K562 (cell line): ENCODE measurements at regions not wholly inside any gene's neighbourhood (a gene's known extent, or its start where the extent isn't known, plus 50 kb on each side); places are given as distances from the start of the nearest gene placed in this dataset.

Experiments used
- ATAC-seq: fragments of 200-7000 bp; cut with Tn5 transposase; 3 replicates; pipeline ENCODE4 v1.9.1; 2020; ENCODE audit warnings: moderate library complexity
- BruUV-seq: library from RNA; stranded (reverse); fragments of 400-500 nt; replicated peaks from 2 replicates; lab custom pipeline; 2021; lab: Mats Ljungman, UMichigan
- CTCF ChIA-PET: fragments of 300-600 bp; formaldehyde crosslinking; extraction: SDS; loops from one replicate; lab custom pipeline; 2021; ENCODE audit warnings: low intra/inter-chr PET ratio; lab: Yijun Ruan, JAX
- POLR2A ChIA-PET: fragments of 300-600, 350-650 bp; sonication (Branson Sonifier 250); formaldehyde crosslinking; extraction: SDS; loops from one replicate; lab custom pipeline; 2021; ENCODE audit warnings: antibody characterized with exemption, inconsistent platforms; lab: Yijun Ruan, JAX
- DNase-seq, 4 experiments: peaks; one replicate each; pipeline versions ENCODE4 v3.0.0 to v3.0.0-alpha.2; 2011 to 2018; ENCODE audit warnings: low spot score in 3 of 4, mixed read lengths in 3 of 4; ENCODE audit errors: extremely low read depth in 1 of 4
- FAIRE-seq: peaks from 2 replicates; lab custom pipeline; 2011; peaks lifted over from hg19 to GRCh38; lab: Jason Lieb, UNC
- H2AFZ ChIP-seq: 2 replicates; pipeline ENCODE4 v1.6.0; 2011; ENCODE audit warnings: low read depth, low read length, control low read depth, inconsistent platforms
- H3K27ac ChIP-seq: fragments of 200-600 bp; 3 replicates; pipeline ENCODE4 v1.8.0; 2011; ENCODE audit warnings: low read depth, mild to moderate bottlenecking, control low read depth, inconsistent platforms, low read length, moderate library complexity, mixed read lengths; ENCODE audit errors: extremely low read depth
- H3K27me3 ChIP-seq, 2 experiments: fragments of 300-600 bp in 1 of 2; 2 replicates in 1 of 2; 3 replicates in 1 of 2; pipeline versions ENCODE4 v1.6.0 to v1.8.0; 2011; ENCODE audit warnings: inconsistent platforms in 2 of 2, low read length in 2 of 2, mild to moderate bottlenecking in 1 of 2, mixed read lengths in 1 of 2, moderate library complexity in 1 of 2; ENCODE audit not compliant: control insufficient read depth in 2 of 2, insufficient read depth in 2 of 2
- H3K36me3 ChIP-seq: fragments of 300-600 bp; 3 replicates; pipeline ENCODE4 v1.8.0; 2011; ENCODE audit warnings: mild to moderate bottlenecking, low read length, inconsistent platforms; ENCODE audit not compliant: control insufficient read depth, insufficient read depth
- H3K4me1 ChIP-seq, 2 experiments: fragments of 200-600 bp in 1 of 2; replicated peaks in 1 of 2; 2 replicates in 1 of 2; 3 replicates in 1 of 2; pipeline versions ENCODE4 v1.5.1 to v1.8.0; 2011; ENCODE audit warnings: inconsistent platforms in 2 of 2, low read length in 2 of 2, mild to moderate bottlenecking in 1 of 2, mixed read lengths in 1 of 2, moderate library complexity in 1 of 2; ENCODE audit not compliant: control insufficient read depth in 2 of 2, insufficient read depth in 2 of 2
- H3K4me2 ChIP-seq: 2 replicates; pipeline ENCODE4 v1.6.1; 2011; ENCODE audit warnings: low read length, control low read depth, inconsistent platforms, mixed read lengths; ENCODE audit not compliant: insufficient read depth
- H3K4me3 ChIP-seq: fragments of 200-600 bp; sonication (generic), shearing (Covaris generic); 2 replicates; pipeline ENCODE4 v1.5.1; 2016; ENCODE audit warnings: control low read depth, inconsistent platforms
- H3K79me2 ChIP-seq: fragments of 200-600 bp; 3 replicates; pipeline ENCODE4 v1.8.0; 2011; ENCODE audit warnings: low read length, inconsistent platforms; ENCODE audit not compliant: control insufficient read depth, insufficient read depth
- H3K9ac ChIP-seq, 2 experiments: 2 replicates each; pipeline versions ENCODE4 v1.6.0 to v1.6.1; 2011; ENCODE audit warnings: low read depth in 2 of 2, low read length in 2 of 2, control low read depth in 1 of 2, inconsistent platforms in 1 of 2, mild to moderate bottlenecking in 1 of 2, mixed read lengths in 1 of 2; ENCODE audit not compliant: insufficient read depth in 1 of 2
- H3K9me1 ChIP-seq: one replicate; pipeline ENCODE4 v1.6.0; 2011; ENCODE audit warnings: inconsistent platforms, mild to moderate bottlenecking, low read length, moderate library complexity; ENCODE audit not compliant: control insufficient read depth, insufficient read depth
- H3K9me3 ChIP-seq: replicated peaks from 2 replicates; pipeline ENCODE4 v1.5.1; 2011; ENCODE audit warnings: low read depth, low read length, inconsistent platforms; ENCODE audit not compliant: control insufficient read depth, insufficient read depth
- H4K20me1 ChIP-seq: replicated peaks from 2 replicates; pipeline ENCODE4 v1.6.1; 2011; ENCODE audit warnings: low read length, inconsistent platforms, mixed read lengths; ENCODE audit not compliant: control insufficient read depth, insufficient read depth
- CBFB ChIP-seq: sonication (generic); formaldehyde crosslinking; IDR thresholded peaks from 2 replicates; pipeline ENCODE4 v1.4.0; 2020; ENCODE audit warnings: mild to moderate bottlenecking, missing genetic modification reagents
- MYBL2 ChIP-seq, 2 experiments: fragments of 450-650 bp in 1 of 2; sonication (generic) in 1 of 2; formaldehyde crosslinking in 1 of 2; IDR thresholded peaks; 2 replicates each; pipeline versions ENCODE4 v1.6.1 to v1.8.1; 2017 to 2022; ENCODE audit warnings: borderline replicate concordance in 1 of 2, inconsistent platforms in 1 of 2, low read depth in 1 of 2, mild to moderate bottlenecking in 1 of 2, missing genetic modification reagents in 1 of 2, moderate library complexity in 1 of 2
- PHF21A ChIP-seq: fragments of 450-650 bp; IDR thresholded peaks from 2 replicates; pipeline ENCODE4 v1.6.1; 2017; ENCODE audit warnings: low read depth, borderline replicate concordance
- TCFL5 ChIP-seq: fragments of 250-450 bp; sonication (Bioruptor Pico); conservative IDR thresholded peaks from 2 replicates; pipeline ENCODE4 v1.6.1; 2021; ENCODE audit warnings: mild to moderate bottlenecking, moderate library complexity, matching md5 sums
- TRIM25 ChIP-seq: fragments of 450-650 bp; IDR thresholded peaks from 2 replicates; pipeline ENCODE4 v1.7.0; 2016; ENCODE audit warnings: borderline replicate concordance
- ZBTB12 ChIP-seq: fragments of 250-450 bp; sonication (Bioruptor Pico); IDR thresholded peaks from 2 replicates; pipeline ENCODE4 v1.4.0; 2020
- WGBS: fragments of 100-300 bp; shearing (Covaris generic); methylation state at CpG from one replicate; pipeline ENCODE4 v1.1.6; 2016; ENCODE audit warnings: low coverage, mixed read lengths; ENCODE audit not compliant: insufficient coverage; ENCODE audit errors: missing lambda C conversion rate; 5-methylcytosine and 5-hydroxymethylcytosine counted together
- in situ Hi-C: fragments of 300-500 bp; cut with MboI; formaldehyde crosslinking; loops from 4 replicates; pipeline ENCODE4 v1.15.0; 2018; ENCODE audit warnings: inconsistent platforms, mixed read lengths
- intact Hi-C: fragments of 100-400 bp; cut with micrococcal nuclease; formaldehyde crosslinking; loops from 2 replicates; pipeline ENCODE4 v1.14.2; 2022

DNA sequence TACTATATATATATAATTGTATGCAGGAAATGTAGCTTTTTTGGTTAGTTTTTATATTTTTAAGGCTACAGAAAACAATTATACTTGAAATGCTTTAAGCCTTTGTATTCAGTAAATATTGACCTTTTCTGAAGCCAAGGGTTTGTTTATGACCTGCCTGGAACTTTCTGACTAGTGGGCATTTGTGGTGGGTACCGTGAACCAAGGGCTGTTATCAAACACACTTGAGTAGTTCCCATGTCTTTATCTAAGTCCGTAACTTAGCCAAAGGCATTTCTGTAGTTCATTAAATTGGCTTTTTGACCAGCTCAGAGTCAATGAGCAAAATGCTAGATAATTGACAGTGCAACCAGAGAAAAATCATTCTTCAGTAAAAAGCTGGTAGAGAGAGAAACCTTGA lies 1444.2 kb upstream of the SLC10A2 start:
- FAIRE-seq = no peak
- Histone ChIP-seq H3K9me3 (no peaks in the 10 kb centered on the region), H3K9me1 (no peaks in the 10 kb centered on the region), H3K27me3 (no peaks in the 10 kb centered on the region), H3K4me2 (no peak overlapping the region), H3K79me2 (no peaks in the 10 kb centered on the region), H3K36me3 (no peaks in the 10 kb centered on the region), H4K20me1 (no peaks in the 10 kb centered on the region), H3K4me1 (no peaks in the 10 kb centered on the region), H2AFZ (no peak overlapping the region), H3K4me3 (no peak overlapping the region), H3K27ac (no peak overlapping the region), H3K9ac (no peak overlapping the region)
- BruUV-seq = no TSS peak
- 0% methylated on average over 2 of the region's 2 CpGs for WGBS
- intact Hi-C loops = no loop called here
- in situ Hi-C loops = no loop called here
- ChIA-PET POLR2A (no interaction called here), CTCF (no interaction called here)
- no peak for ATAC-seq
- DNase-seq = no peak
- no peak for TF ChIP-seq MYBL2 (IDR thresholded peaks at IDR 0.05; ENCODE audit: low read depth)
- TF ChIP-seq MYBL2 (CRISPR knock-in tag; IDR thresholded peaks at IDR 0.05; ENCODE audit: borderline replicate concordance) = no peak
- TF ChIP-seq PHF21A = no peak
- no peak for TF ChIP-seq TRIM25
- TF ChIP-seq CBFB (CRISPR knock-in tag) = no peak
- TF ChIP-seq TCFL5 (CRISPR knock-in tag) = no peak
- TF ChIP-seq ZBTB12 (CRISPR knock-in tag) = no peak
